ENCODE measurements at regions not wholly inside any gene's neighbourhood (a gene's known extent, or its start where the extent isn't known, plus 50 kb on each side); places are given as distances from the start of the nearest gene placed in this dataset.

DNA sequence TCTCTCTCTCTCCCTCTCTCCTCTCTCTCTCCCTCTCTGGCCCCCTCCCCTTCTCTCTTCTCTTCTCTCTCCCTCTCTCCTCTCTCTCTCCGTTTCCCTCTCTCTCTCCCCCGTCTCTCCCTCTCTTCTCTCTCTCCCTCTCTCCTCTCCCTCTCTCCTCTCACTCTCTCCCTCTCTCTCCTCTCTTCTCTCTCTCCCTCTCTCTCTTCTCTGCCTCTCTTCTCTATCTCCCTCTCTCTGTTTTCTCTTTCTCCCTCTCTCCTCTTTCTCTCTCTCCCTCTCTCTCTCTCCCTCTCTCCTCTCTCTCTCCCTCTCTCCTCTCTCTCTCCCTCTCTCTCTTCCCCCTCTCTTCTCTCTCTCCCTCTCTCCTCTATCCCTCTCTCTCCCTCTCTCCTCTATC lies 98.3 kb upstream of the FGF3 start:
- TF ChIP-seq CTCF (IDR thresholded peaks at IDR 0.05; ENCODE audit: control extremely low read depth in 1 of 3, insufficient read depth in 1 of 3, low read depth in 1 of 3, low read length in 3 of 3) (no peak), CHD2 (IDR thresholded peaks at IDR 0.05; ENCODE audit: low read length) (no peak), JUN (IDR thresholded peaks at IDR 0.05; ENCODE audit: low read depth, low read length) (no peak), MAFK (IDR thresholded peaks at IDR 0.05; ENCODE audit: low read depth, low read length) (no peak), POLR2A (IDR thresholded peaks at IDR 0.05; ENCODE audit: control extremely low read depth in 1 of 2, low read depth in 2 of 2, low read length in 2 of 2) (no peak), SP1 (IDR thresholded peaks at IDR 0.05; ENCODE audit: low read depth, low read length) (no peak), SIN3A (conservative IDR thresholded peaks at IDR 0.05 in 1 of 2, IDR thresholded peaks at IDR 0.05 in 1 of 2; ENCODE audit: low read depth in 1 of 2, low read length in 2 of 2) (no peak), CHD1 (IDR thresholded peaks at IDR 0.05; ENCODE audit: low read depth, low read length) (no peak)
